ENCODE measurements at regions not wholly inside any gene's neighbourhood (a gene's known extent, or its start where the extent isn't known, plus 50 kb on each side); places are given as distances from the start of the nearest gene placed in this dataset.
"Not testable (repeated sequence)": the region's sequence is repeated elsewhere in the genome, so short reads cannot be mapped to it uniquely, and the experiment has no call there.

GRCh38 chr18:1825296-1825695, 746.0 kb downstream of the METTL4 start:
- in situ Hi-C loops (cut with MboI; ENCODE audit: low sequenced_read_pairs, unreplicated experiment) = no loop called here

GRCh38 chr18:1840878-1841277, 730.4 kb downstream of the METTL4 start:
- TF ChIP-seq CTCF (IDR thresholded peaks at IDR 0.05; ENCODE audit: borderline replicate concordance, control extremely low read depth, extremely low read depth, insufficient read depth, missing control alignments) = no peak
- no peak for DNase-seq (ENCODE audit: low spot score)
- in situ Hi-C loops (cut with MboI; ENCODE audit: low sequenced_read_pairs, unreplicated experiment) = no loop called here

More at GRCh38 chr18:1825296-1825695, 746.0 kb downstream of the METTL4 start:
- DNase-seq (ENCODE audit: low spot score) = no peak
- TF ChIP-seq CTCF (IDR thresholded peaks at IDR 0.05; ENCODE audit: borderline replicate concordance, control extremely low read depth, extremely low read depth, insufficient read depth, missing control alignments) = no peak

DNA sequence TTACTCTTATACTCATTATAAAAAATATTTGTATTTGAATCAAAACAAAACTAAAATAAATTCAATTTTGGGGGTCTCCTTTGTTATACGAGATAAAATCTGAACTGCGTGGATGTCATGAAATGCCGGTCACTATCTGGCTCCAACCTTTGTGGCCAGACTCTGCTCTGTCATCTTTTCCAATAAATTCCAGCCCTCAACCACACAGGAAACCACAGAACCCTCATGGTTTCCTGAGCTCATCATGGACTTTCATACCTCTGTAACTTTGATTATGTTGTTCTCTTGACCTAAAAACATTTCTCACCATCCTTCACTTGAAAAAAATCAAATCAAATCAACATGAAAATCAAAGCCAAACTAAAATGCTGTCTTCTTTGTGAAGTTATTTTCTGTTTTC, 724.7 kb downstream of the METTL4 start:
- no peak for DNase-seq (ENCODE audit: low spot score)
- in situ Hi-C loops (cut with MboI; ENCODE audit: low sequenced_read_pairs, unreplicated experiment) = no loop called here

DNA sequence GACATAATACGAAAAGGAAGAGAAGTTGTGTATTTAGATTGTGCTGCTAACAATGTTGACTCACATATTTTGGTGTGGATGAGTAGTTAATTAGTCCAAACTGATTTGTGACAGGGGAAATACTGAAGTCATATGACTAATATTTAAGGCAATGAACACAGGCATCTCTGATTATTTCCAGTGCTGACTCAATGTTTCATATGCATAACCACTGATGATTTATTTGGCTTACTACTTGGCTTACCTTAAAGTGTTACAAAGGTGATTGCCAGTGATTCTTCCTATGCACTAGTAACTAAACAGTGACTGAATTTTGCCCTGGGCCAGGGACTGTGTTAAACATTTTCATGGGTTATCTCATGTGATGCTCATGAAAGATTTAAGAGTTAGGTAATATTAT, 722.6 kb downstream of the METTL4 start:
- no peak for TF ChIP-seq CTCF (IDR thresholded peaks at IDR 0.05; ENCODE audit: borderline replicate concordance, control extremely low read depth, extremely low read depth, insufficient read depth, missing control alignments)
- in situ Hi-C loops (cut with MboI; ENCODE audit: low sequenced_read_pairs, unreplicated experiment) = no loop called here
- DNase-seq (ENCODE audit: low spot score) = no peak

More for the DNA sequence above, 724.7 kb downstream of the METTL4 start:
- no peak for TF ChIP-seq CTCF (IDR thresholded peaks at IDR 0.05; ENCODE audit: borderline replicate concordance, control extremely low read depth, extremely low read depth, insufficient read depth, missing control alignments)

DNA sequence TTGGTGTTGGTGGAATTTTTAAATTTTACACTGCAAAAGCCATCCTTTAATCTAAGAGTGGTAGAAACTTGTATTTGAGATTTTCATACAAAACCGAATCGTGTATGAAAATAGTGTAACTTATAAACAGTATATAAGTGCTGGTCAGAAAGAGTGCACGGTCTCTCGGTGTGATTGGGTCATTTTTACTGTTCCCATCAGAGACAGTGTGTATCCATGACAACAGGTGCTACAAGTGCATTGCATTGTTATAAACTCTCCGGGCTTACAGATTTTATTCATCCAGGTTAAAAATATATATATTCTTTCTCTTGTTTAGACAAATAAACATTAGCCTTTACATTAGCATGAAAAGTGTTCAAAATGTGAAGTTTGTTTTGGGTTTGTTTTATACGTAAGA, 721.9 kb downstream of the METTL4 start:
- in situ Hi-C loops (cut with MboI; ENCODE audit: low sequenced_read_pairs, unreplicated experiment) = no loop called here
- DNase-seq (ENCODE audit: low spot score) = no peak
- no peak for TF ChIP-seq CTCF (IDR thresholded peaks at IDR 0.05; ENCODE audit: borderline replicate concordance, control extremely low read depth, extremely low read depth, insufficient read depth, missing control alignments)

GRCh38 chr18:1857281-1857680, 714.0 kb downstream of the METTL4 start:
- in situ Hi-C loops (cut with MboI; ENCODE audit: low sequenced_read_pairs, unreplicated experiment); DNase-seq (ENCODE audit: low spot score): not testable (repeated sequence)

GRCh38 chr18:1861473-1861872, 709.8 kb downstream of the METTL4 start:
- no peak for DNase-seq (ENCODE audit: low spot score)
- in situ Hi-C loops (cut with MboI; ENCODE audit: low sequenced_read_pairs, unreplicated experiment) = no loop called here
- TF ChIP-seq CTCF (IDR thresholded peaks at IDR 0.05; ENCODE audit: borderline replicate concordance, control extremely low read depth, extremely low read depth, insufficient read depth, missing control alignments) = no peak
